ENCODE measurements at regions not wholly inside any gene's neighbourhood (a gene's known extent, or its start where the extent isn't known, plus 50 kb on each side); places are given as distances from the start of the nearest gene placed in this dataset.

GRCh38 chr4:38209654-38210053 is 249.5 kb downstream of the PTTG2 start:
- Histone ChIP-seq H2BK5ac (ENCODE audit: low read depth, low read length, poor library complexity, severe bottlenecking) (no peak overlapping the region), H3K27me3 (ENCODE audit: control insufficient read depth, insufficient read depth, low read length) (no peaks in the 10 kb centered on the region; the same call in 1 of the 2 replicates), H3K18ac (ENCODE audit: low read depth, low read length) (no peak overlapping the region), H3K56ac (ENCODE audit: extremely low read depth, insufficient read depth, low read length) (no peak overlapping the region), H2BK120ac (ENCODE audit: low read depth, low read length) (no peak overlapping the region), H2BK15ac (ENCODE audit: low read depth, low read length) (no peak overlapping the region), H3K9ac (ENCODE audit: low read depth, low read length) (no peak overlapping the region), H3K36me3 (ENCODE audit: control insufficient read depth, insufficient read depth, low read length) (no peaks in the 10 kb centered on the region), H2AK9ac (replicated peaks; ENCODE audit: low read depth, low read length, poor library complexity) (no peak overlapping the region), H4K5ac (ENCODE audit: low read depth, low read length) (no peak overlapping the region), H3K4me2 (ENCODE audit: low read depth, low read length) (no peak overlapping the region), H3K4me3 (ENCODE audit: insufficient read depth, low read depth, low read length) (no peak overlapping the region), H4K91ac (ENCODE audit: insufficient read depth, low read depth, low read length) (no peak overlapping the region), H3K4me1 (ENCODE audit: control insufficient read depth, insufficient read depth, low read length) (0 out of 2 replicates have a peak, but pooled peaks cover 4% of the 10 kb centered on the region), H2AFZ (replicated peaks; ENCODE audit: low read length, poor library complexity) (no peak overlapping the region), H4K8ac (ENCODE audit: low read depth in 2 of 2, low read length in 2 of 2) (no peak overlapping the region), H3K79me1 (ENCODE audit: low read depth in 1 of 2, low read length in 2 of 2) (no peaks in the 10 kb centered on the region), H3K14ac (replicated peaks; ENCODE audit: low read depth, low read length) (no peak overlapping the region), H3K4ac (ENCODE audit: low read depth, low read length) (no peak overlapping the region), H4K20me1 (ENCODE audit: insufficient read depth, low read length) (no peaks in the 10 kb centered on the region), H2BK20ac (ENCODE audit: low read depth, low read length) (no peak overlapping the region), H2AK5ac (ENCODE audit: low read depth, low read length) (no peak overlapping the region), H3K23ac (ENCODE audit: low read depth, low read length) (no peak overlapping the region), H3K27ac (ENCODE audit: insufficient read depth, low read length) (no peak overlapping the region), H3K9me1 (ENCODE audit: insufficient read depth, low read length) (no peaks in the 10 kb centered on the region), H3K9me3 (ENCODE audit: control insufficient read depth, insufficient read depth, low read length) (no peaks in the 10 kb centered on the region; the same call in 1 of the 2 replicates)
- intact Hi-C loops (cut with micrococcal nuclease) = no loop called here
- in situ Hi-C loops (cut with MboI; ENCODE audit: low sequenced_read_pairs) = no loop called here
- DNase-seq (no peak), ATAC-seq (ENCODE audit: low read depth) (no peak)
- WGBS, 2 experiments (ENCODE audit: extremely low coverage in 2 of 2, insufficient read length in 1 of 2) = no CpG with 5 or more reads among the region's 2 CpGs
- CTCF ChIA-PET = interaction anchor here (0.5 kb wide), 1 partner anchor 108 kb away, joined by 3 read pairs; no protein-coding TSS in a partner anchor
- POLR2A ChIA-PET (ENCODE audit: unreplicated experiment) = no interaction called here
- BruUV-seq (replicated peaks) = no TSS peak
- no peak for TF ChIP-seq BHLHE40 (IDR thresholded peaks at IDR 0.05; ENCODE audit: low read depth, low read length)
- no peak for TF ChIP-seq MXI1 (IDR thresholded peaks at IDR 0.05; ENCODE audit: borderline replicate concordance, low read depth, low read length)
- TF ChIP-seq, protein P1, sequence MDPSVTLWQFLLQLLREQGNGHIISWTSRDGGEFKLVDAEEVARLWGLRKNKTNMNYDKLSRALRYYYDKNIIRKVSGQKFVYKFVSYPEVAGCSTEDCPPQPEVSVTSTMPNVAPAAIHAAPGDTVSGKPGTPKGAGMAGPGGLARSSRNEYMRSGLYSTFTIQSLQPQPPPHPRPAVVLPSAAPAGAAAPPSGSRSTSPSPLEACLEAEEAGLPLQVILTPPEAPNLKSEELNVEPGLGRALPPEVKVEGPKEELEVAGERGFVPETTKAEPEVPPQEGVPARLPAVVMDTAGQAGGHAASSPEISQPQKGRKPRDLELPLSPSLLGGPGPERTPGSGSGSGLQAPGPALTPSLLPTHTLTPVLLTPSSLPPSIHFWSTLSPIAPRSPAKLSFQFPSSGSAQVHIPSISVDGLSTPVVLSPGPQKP (IDR thresholded peaks at IDR 0.05; ENCODE audit: borderline replicate concordance, low read depth, low read length) = no peak
- TF ChIP-seq RFX5 (IDR thresholded peaks at IDR 0.05; ENCODE audit: low read depth, low read length) = no peak
- no peak for TF ChIP-seq MAFK (IDR thresholded peaks at IDR 0.05; ENCODE audit: low read depth, low read length)
- no peak for TF ChIP-seq FOS (IDR thresholded peaks at IDR 0.05; ENCODE audit: low read depth, low read length)
- TF ChIP-seq, protein P2, sequence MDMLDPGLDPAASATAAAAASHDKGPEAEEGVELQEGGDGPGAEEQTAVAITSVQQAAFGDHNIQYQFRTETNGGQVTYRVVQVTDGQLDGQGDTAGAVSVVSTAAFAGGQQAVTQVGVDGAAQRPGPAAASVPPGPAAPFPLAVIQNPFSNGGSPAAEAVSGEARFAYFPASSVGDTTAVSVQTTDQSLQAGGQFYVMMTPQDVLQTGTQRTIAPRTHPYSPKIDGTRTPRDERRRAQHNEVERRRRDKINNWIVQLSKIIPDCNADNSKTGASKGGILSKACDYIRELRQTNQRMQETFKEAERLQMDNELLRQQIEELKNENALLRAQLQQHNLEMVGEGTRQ (IDR thresholded peaks at IDR 0.05; ENCODE audit: low read depth, low read length) = no peak
- no peak for TF ChIP-seq RCOR1 (IDR thresholded peaks at IDR 0.05; ENCODE audit: insufficient replicate concordance, low read length)
- dilution Hi-C loops (cut with HindIII; ENCODE audit: low sequenced_read_pairs, unreplicated experiment) = no loop called here

Measured in IMR-90 (cell line).